ENCODE measurements at regions not wholly inside any gene's neighbourhood (a gene's known extent, or its start where the extent isn't known, plus 50 kb on each side); places are given as distances from the start of the nearest gene placed in this dataset.

GRCh38 chr11:116210663-116211062 is 562.1 kb downstream of the BUD13 start:
- no peak overlapping the region for H2AFZ ChIP-seq (ENCODE audit: low read length)
- H3K9ac ChIP-seq (ENCODE audit: low read length): no peak overlapping the region
- no peak overlapping the region for H3K27ac ChIP-seq (ENCODE audit: low read depth, low read length, poor library complexity, severe bottlenecking)
- no peaks in the 10 kb centered on the region for H3K27me3 ChIP-seq (ENCODE audit: insufficient read depth, low read length)
- no peaks in the 10 kb centered on the region for H3K4me1 ChIP-seq (ENCODE audit: insufficient read depth, low read length, severe bottlenecking)
- TF ChIP-seq EZH2 (IDR thresholded peaks at IDR 0.05; ENCODE audit: borderline replicate concordance, low read length): no peak
- TF ChIP-seq, protein P1, sequence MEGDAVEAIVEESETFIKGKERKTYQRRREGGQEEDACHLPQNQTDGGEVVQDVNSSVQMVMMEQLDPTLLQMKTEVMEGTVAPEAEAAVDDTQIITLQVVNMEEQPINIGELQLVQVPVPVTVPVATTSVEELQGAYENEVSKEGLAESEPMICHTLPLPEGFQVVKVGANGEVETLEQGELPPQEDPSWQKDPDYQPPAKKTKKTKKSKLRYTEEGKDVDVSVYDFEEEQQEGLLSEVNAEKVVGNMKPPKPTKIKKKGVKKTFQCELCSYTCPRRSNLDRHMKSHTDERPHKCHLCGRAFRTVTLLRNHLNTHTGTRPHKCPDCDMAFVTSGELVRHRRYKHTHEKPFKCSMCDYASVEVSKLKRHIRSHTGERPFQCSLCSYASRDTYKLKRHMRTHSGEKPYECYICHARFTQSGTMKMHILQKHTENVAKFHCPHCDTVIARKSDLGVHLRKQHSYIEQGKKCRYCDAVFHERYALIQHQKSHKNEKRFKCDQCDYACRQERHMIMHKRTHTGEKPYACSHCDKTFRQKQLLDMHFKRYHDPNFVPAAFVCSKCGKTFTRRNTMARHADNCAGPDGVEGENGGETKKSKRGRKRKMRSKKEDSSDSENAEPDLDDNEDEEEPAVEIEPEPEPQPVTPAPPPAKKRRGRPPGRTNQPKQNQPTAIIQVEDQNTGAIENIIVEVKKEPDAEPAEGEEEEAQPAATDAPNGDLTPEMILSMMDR (IDR thresholded peaks at IDR 0.05; ENCODE audit: low read length): no peak
- no peak overlapping the region for H3K4me2 ChIP-seq (ENCODE audit: low read length)
- H3K79me2 ChIP-seq (ENCODE audit: insufficient read depth, low read length): no peaks in the 10 kb centered on the region
- H3F3A ChIP-seq (ENCODE audit: insufficient read depth, low read length): no peaks in the 10 kb centered on the region
- no peaks in the 10 kb centered on the region for H3K9me2 ChIP-seq (ENCODE audit: low read depth, low read length)
- no peaks in the 10 kb centered on the region for H3K36me3 ChIP-seq (ENCODE audit: insufficient read depth, low read length)
- H3K9me3 ChIP-seq (ENCODE audit: low read length): no peaks in the 10 kb centered on the region
- H4K20me1 ChIP-seq (ENCODE audit: insufficient read depth, low read length): no peaks in the 10 kb centered on the region
- H3K4me3 ChIP-seq (ENCODE audit: low read depth, low read length, poor library complexity, severe bottlenecking): no peak overlapping the region

GRCh38 chr11:116209255-116209654 is 563.5 kb downstream of the BUD13 start:
- Histone ChIP-seq H3K36me3 (ENCODE audit: insufficient read depth, low read length) (no peaks in the 10 kb centered on the region), H3K4me2 (ENCODE audit: low read length) (no peak overlapping the region), H3K27ac (ENCODE audit: low read depth, low read length, poor library complexity, severe bottlenecking) (no peak overlapping the region), H3K79me2 (ENCODE audit: insufficient read depth, low read length) (no peaks in the 10 kb centered on the region), H4K20me1 (ENCODE audit: insufficient read depth, low read length) (no peaks in the 10 kb centered on the region), H3K4me1 (ENCODE audit: insufficient read depth, low read length, severe bottlenecking) (no peaks in the 10 kb centered on the region), H2AFZ (ENCODE audit: low read length) (no peak overlapping the region), H3F3A (ENCODE audit: insufficient read depth, low read length) (no peaks in the 10 kb centered on the region), H3K27me3 (ENCODE audit: insufficient read depth, low read length) (no peaks in the 10 kb centered on the region), H3K4me3 (ENCODE audit: low read depth, low read length, poor library complexity, severe bottlenecking) (no peak overlapping the region), H3K9me3 (ENCODE audit: low read length) (no peaks in the 10 kb centered on the region), H3K9me2 (ENCODE audit: low read depth, low read length) (no peaks in the 10 kb centered on the region), H3K9ac (ENCODE audit: low read length) (no peak overlapping the region)
- TF ChIP-seq EZH2 (IDR thresholded peaks at IDR 0.05; ENCODE audit: borderline replicate concordance, low read length): no peak
- TF ChIP-seq, protein P1 (IDR thresholded peaks at IDR 0.05; ENCODE audit: low read length): no peak

GRCh38 chr11:116207421-116208141 is 565.2 kb downstream of the BUD13 start:
- Histone ChIP-seq H3K27me3 (ENCODE audit: insufficient read depth, low read length) (no peaks in the 10 kb centered on the region), H3K9me2 (ENCODE audit: low read depth, low read length) (no peaks in the 10 kb centered on the region), H4K20me1 (ENCODE audit: insufficient read depth, low read length) (no peaks in the 10 kb centered on the region), H3K9me3 (ENCODE audit: low read length) (no peaks in the 10 kb centered on the region), H3K4me3 (ENCODE audit: low read depth, low read length, poor library complexity, severe bottlenecking) (no peak overlapping the region), H3K36me3 (ENCODE audit: insufficient read depth, low read length) (no peaks in the 10 kb centered on the region), H3K4me2 (ENCODE audit: low read length) (no peak overlapping the region), H3K4me1 (ENCODE audit: insufficient read depth, low read length, severe bottlenecking) (no peaks in the 10 kb centered on the region), H3K79me2 (ENCODE audit: insufficient read depth, low read length) (no peaks in the 10 kb centered on the region), H3F3A (ENCODE audit: insufficient read depth, low read length) (no peaks in the 10 kb centered on the region), H3K27ac (ENCODE audit: low read depth, low read length, poor library complexity, severe bottlenecking) (no peak overlapping the region), H2AFZ (ENCODE audit: low read length) (no peak overlapping the region), H3K9ac (ENCODE audit: low read length) (no peak overlapping the region)
- TF ChIP-seq, protein P1 (IDR thresholded peaks at IDR 0.05; ENCODE audit: low read length): no peak
- TF ChIP-seq EZH2 (IDR thresholded peaks at IDR 0.05; ENCODE audit: borderline replicate concordance, low read length): no peak

Data from OCI-LY1 (cell line).